PFSK-1 (cell line): ENCODE measurements at regions not wholly inside any gene's neighbourhood (a gene's known extent, or its start where the extent isn't known, plus 50 kb on each side); places are given as distances from the start of the nearest gene placed in this dataset.

ENCODE experiments used
- FOXP2 ChIP-seq: optimal IDR thresholded peaks from 2 replicates; pipeline ENCODE3; 2011; ENCODE audit warnings: borderline replicate concordance, control low read depth, inconsistent platforms; ENCODE audit not compliant: insufficient read depth; ENCODE audit errors: extremely low read length, extremely low read depth
- POLR2AphosphoS5 ChIP-seq: IDR thresholded peaks from 2 replicates; pipeline ENCODE4 v1.6.1; 2012; ENCODE audit warnings: low read depth, mild to moderate bottlenecking, control low read depth, low read length, moderate library complexity
- REST ChIP-seq, 2 experiments: IDR thresholded peaks; 2 replicates each; pipeline versions ENCODE4 v1.6.1 to v1.8.0; 2011 to 2012; ENCODE audit warnings: low read depth in 2 of 2, low read length in 2 of 2, control low read depth in 1 of 2, inconsistent platforms in 1 of 2, mild to moderate bottlenecking in 1 of 2, moderate library complexity in 1 of 2; ENCODE audit not compliant: insufficient read depth in 1 of 2
- SIN3A ChIP-seq: IDR thresholded peaks from 2 replicates; pipeline ENCODE4 v1.6.1; 2012; ENCODE audit warnings: mild to moderate bottlenecking, low read length, moderate library complexity, borderline replicate concordance; ENCODE audit not compliant: insufficient read depth
- TAF1 ChIP-seq: IDR thresholded peaks from 2 replicates; pipeline ENCODE4 v1.6.1; 2012; ENCODE audit warnings: low read length, control low read depth, borderline replicate concordance; ENCODE audit not compliant: insufficient read depth

- TF ChIP-seq POLR2AphosphoS5 (no peak), REST (IDR thresholded peaks at IDR 0.05; ENCODE audit: insufficient read depth in 1 of 2, low read depth in 2 of 2, low read length in 2 of 2) (no peak), TAF1 (no peak), SIN3A (no peak), FOXP2 (no peak)
These were observed 117.9 kb downstream of the GPCPD1 start for GRCh38 chr20:5492937-5493336.

GRCh38 chr20:5491455-5491854 lies 119.4 kb downstream of the GPCPD1 start:
- no peak for TF ChIP-seq POLR2AphosphoS5
- TF ChIP-seq REST (IDR thresholded peaks at IDR 0.05; ENCODE audit: insufficient read depth in 1 of 2, low read depth in 2 of 2, low read length in 2 of 2): no peak
- TF ChIP-seq FOXP2: no peak
- TF ChIP-seq SIN3A: no peak
- no peak for TF ChIP-seq TAF1

GRCh38 chr20:5489601-5490000 lies 121.2 kb downstream of the GPCPD1 start:
- TF ChIP-seq FOXP2: no peak
- TF ChIP-seq POLR2AphosphoS5: no peak
- no peak for TF ChIP-seq TAF1
- no peak for TF ChIP-seq REST (IDR thresholded peaks at IDR 0.05; ENCODE audit: insufficient read depth in 1 of 2, low read depth in 2 of 2, low read length in 2 of 2)
- no peak for TF ChIP-seq SIN3A

- no peak for TF ChIP-seq TAF1
These were observed 122.0 kb downstream of the GPCPD1 start for GRCh38 chr20:5488823-5489222.

- TF ChIP-seq TAF1 (no peak), REST (IDR thresholded peaks at IDR 0.05; ENCODE audit: insufficient read depth in 1 of 2, low read depth in 2 of 2, low read length in 2 of 2) (no peak), POLR2AphosphoS5 (no peak), FOXP2 (no peak), SIN3A (no peak)
These were observed 124.3 kb downstream of the GPCPD1 start for GRCh38 chr20:5486377-5487054.
